Ectodermal cell (in vitro differentiated cells): ENCODE measurements at regions not wholly inside any gene's neighbourhood (a gene's known extent, or its start where the extent isn't known, plus 50 kb on each side); places are given as distances from the start of the nearest gene placed in this dataset.

Source experiments
- H3K27ac ChIP-seq: 2 replicates; pipeline ENCODE4 v1.7.0; 2013; ENCODE audit warnings: mild to moderate bottlenecking, low read depth, low read length; ENCODE audit not compliant: insufficient read depth, poor library complexity, severe bottlenecking
- H3K27me3 ChIP-seq: 2 replicates; pipeline ENCODE4 v1.7.0; 2013; ENCODE audit warnings: mild to moderate bottlenecking, low read length; ENCODE audit not compliant: insufficient read depth, control insufficient read depth, poor library complexity, severe bottlenecking
- H3K36me3 ChIP-seq: one replicate; pipeline ENCODE4 v1.7.0; 2013; ENCODE audit warnings: low read length; ENCODE audit not compliant: control insufficient read depth, insufficient read depth
- H3K4me1 ChIP-seq: one replicate; pipeline ENCODE4 v1.7.0; 2013; ENCODE audit warnings: low read length; ENCODE audit not compliant: control insufficient read depth, insufficient read depth
- H3K4me3 ChIP-seq: 2 replicates; pipeline ENCODE4 v1.7.0; 2013; ENCODE audit warnings: low read depth, low read length, control low read depth; ENCODE audit not compliant: insufficient read depth
- H3K9me3 ChIP-seq: 2 replicates; pipeline ENCODE4 v1.7.0; 2013; ENCODE audit warnings: mild to moderate bottlenecking, low read length, moderate library complexity; ENCODE audit not compliant: control insufficient read depth
- WGBS, 2 experiments: methylation state at CpG; one replicate each; pipeline ENCODE4 v1.1.7; 2013; ENCODE audit warnings: missing lambda C conversion rate in 2 of 2; 5-methylcytosine and 5-hydroxymethylcytosine counted together

DNA sequence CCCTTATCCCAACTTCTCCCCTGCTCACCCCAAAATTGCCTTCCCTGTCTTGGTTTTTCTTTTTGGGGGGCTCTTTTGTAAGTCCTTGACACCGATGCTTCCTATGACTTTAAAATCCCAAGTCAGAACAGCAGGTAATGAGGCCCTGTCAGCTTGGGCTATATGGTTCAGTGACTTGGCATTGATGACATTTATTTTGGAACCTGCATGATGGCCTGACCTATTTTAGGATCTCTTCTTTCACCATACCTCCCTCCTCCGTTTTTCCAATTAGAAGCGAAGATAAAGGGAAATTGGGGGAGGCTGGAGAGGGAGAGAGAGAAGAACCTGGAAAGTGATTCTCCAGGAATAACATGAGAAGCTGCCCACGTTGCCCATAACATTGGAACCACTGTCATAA is 424.9 kb upstream of the AUTS2 start:
- H3K9me3 ChIP-seq = no peaks in the 10 kb centered on the region
- no peaks in the 10 kb centered on the region for H3K4me1 ChIP-seq
- H3K27me3 ChIP-seq = no peaks in the 10 kb centered on the region
- no peak overlapping the region for H3K4me3 ChIP-seq
- 82 to 94% methylated on average over 2 to 4 of the region's 4 CpGs for WGBS, 2 experiments
- no peak overlapping the region for H3K27ac ChIP-seq
- no peaks in the 10 kb centered on the region for H3K36me3 ChIP-seq

DNA sequence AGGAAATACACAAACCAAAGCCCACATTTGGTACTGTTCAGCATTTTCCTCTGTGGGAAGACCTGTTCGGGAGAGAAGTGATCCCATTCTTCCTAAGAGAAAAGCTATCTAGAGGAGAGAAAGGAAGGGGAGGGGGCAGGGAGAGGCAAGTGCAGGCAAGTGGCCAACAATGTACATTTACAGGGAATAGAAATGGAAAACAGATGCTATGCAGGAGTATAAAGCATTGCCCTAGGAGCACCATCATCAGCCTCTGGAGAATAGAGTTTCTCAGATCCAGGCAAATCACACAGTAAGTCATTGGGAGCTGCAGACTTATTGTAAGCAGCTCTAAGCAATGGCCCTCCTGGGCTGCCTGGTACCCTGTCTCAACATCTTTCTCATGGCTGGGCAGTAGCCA is 424.4 kb upstream of the AUTS2 start:
- Histone ChIP-seq H3K27ac (no peak overlapping the region), H3K27me3 (no peaks in the 10 kb centered on the region), H3K36me3 (no peaks in the 10 kb centered on the region), H3K4me1 (no peaks in the 10 kb centered on the region), H3K4me3 (no peak overlapping the region), H3K9me3 (no peaks in the 10 kb centered on the region)
- 64 to 75% methylated on average over 1 of the region's 1 CpG for WGBS, 2 experiments

DNA sequence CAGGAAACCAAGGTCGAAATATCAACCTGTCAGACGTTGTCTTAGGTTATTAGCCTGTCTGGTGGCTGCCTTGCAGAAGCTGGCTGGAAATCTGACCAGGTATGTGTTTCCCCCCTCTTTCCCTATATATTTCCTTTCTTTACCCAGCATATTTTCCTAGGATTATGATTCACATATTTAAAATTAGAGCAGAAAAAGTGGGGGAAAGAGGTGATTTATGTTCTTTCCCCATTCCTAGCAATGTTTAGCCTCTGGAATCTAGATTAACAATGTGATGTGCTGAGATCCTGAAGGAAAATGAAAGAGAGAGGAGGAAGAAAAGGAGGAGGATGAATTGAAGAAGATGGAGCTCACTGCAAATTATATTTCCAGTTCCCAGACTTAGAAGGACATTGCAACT is 421.4 kb upstream of the AUTS2 start:
- no peaks in the 10 kb centered on the region for H3K4me1 ChIP-seq
- no peak overlapping the region for H3K27ac ChIP-seq
- WGBS, 2 experiments = 87 to 88% methylated on average over 2 of the region's 2 CpGs
- no peak overlapping the region for H3K4me3 ChIP-seq
- no peaks in the 10 kb centered on the region for H3K27me3 ChIP-seq
- no peaks in the 10 kb centered on the region for H3K9me3 ChIP-seq
- no peaks in the 10 kb centered on the region for H3K36me3 ChIP-seq

DNA sequence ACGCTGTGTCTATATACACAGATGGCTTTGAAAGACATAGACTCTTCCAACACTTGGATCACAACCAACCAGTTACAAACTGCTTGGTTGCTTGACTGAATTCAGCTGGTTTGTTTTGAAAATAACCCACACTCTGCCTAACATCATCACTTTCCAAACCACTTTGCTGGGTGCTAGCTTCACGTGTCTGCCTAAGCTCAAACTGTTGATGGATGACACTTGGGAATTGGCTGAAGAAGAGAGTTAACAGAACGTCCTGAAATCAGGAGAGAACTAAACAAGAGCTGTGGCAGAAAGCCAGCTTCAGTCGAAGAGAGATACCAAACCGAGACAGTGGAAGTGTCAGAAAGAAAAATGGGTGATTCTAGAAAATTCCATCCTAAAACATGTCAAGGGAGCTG is 420.8 kb upstream of the AUTS2 start:
- WGBS, 2 experiments = 91% methylated on average over 5 of the region's 5 CpGs
- Histone ChIP-seq H3K4me1 (no peaks in the 10 kb centered on the region), H3K9me3 (no peaks in the 10 kb centered on the region), H3K27ac (no peak overlapping the region), H3K4me3 (no peak overlapping the region), H3K36me3 (no peaks in the 10 kb centered on the region), H3K27me3 (no peaks in the 10 kb centered on the region)

DNA sequence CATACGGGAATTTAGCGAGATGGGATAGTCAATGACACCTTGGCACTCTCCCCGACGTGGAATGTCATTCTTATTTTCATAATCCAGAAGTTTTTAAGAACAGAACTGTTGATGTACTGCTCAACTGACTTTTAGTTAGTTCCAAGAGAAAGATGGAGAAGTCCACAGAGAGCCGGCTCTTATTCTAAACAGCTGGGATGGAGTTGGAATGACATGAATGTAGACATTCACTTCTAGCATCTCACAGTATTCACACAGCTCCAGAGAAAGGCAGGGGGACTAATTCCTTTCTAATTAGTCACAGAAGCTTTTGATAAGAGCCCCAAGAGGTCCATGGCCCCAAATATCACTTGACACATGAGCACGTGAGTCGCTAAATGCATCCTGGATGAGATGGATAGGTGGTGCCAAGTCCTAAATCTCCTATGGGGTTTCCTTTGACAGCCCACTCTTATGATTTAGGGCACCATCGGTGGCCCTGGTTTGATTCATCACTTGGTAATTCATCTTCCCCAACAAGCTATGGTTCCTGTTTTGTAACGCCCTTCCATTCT is 420.3 kb upstream of the AUTS2 start:
- Histone ChIP-seq H3K27me3 (no peaks in the 10 kb centered on the region), H3K4me1 (no peaks in the 10 kb centered on the region), H3K4me3 (no peak overlapping the region), H3K27ac (no peak overlapping the region), H3K9me3 (no peaks in the 10 kb centered on the region), H3K36me3 (no peaks in the 10 kb centered on the region)
- 88 to 92% methylated on average over 9 of the region's 9 CpGs for WGBS, 2 experiments

DNA sequence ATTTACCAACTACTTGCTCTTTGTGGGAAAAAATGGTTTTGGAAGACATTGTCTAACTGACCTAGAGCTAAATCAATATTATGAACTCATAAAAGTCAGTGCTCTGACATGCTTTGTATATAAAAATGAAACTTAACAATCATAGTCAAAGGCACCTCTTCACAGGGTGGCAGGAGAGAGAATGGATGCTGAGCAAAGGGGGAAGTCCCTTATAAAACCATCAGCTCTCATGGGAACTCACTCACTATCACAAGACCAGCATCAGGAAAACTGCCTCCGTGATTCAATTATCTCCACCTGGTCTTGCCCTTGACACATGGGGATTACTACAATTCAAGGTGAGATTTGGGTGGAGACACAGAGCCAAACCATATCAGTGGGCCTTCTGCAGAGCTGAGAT is 417.6 kb upstream of the AUTS2 start:
- Histone ChIP-seq H3K36me3 (no peaks in the 10 kb centered on the region), H3K27me3 (no peaks in the 10 kb centered on the region), H3K4me1 (no peaks in the 10 kb centered on the region), H3K27ac (no peak overlapping the region), H3K4me3 (no peak overlapping the region), H3K9me3 (no peaks in the 10 kb centered on the region)
- 90 to 95% methylated on average over 1 of the region's 1 CpG for WGBS, 2 experiments

DNA sequence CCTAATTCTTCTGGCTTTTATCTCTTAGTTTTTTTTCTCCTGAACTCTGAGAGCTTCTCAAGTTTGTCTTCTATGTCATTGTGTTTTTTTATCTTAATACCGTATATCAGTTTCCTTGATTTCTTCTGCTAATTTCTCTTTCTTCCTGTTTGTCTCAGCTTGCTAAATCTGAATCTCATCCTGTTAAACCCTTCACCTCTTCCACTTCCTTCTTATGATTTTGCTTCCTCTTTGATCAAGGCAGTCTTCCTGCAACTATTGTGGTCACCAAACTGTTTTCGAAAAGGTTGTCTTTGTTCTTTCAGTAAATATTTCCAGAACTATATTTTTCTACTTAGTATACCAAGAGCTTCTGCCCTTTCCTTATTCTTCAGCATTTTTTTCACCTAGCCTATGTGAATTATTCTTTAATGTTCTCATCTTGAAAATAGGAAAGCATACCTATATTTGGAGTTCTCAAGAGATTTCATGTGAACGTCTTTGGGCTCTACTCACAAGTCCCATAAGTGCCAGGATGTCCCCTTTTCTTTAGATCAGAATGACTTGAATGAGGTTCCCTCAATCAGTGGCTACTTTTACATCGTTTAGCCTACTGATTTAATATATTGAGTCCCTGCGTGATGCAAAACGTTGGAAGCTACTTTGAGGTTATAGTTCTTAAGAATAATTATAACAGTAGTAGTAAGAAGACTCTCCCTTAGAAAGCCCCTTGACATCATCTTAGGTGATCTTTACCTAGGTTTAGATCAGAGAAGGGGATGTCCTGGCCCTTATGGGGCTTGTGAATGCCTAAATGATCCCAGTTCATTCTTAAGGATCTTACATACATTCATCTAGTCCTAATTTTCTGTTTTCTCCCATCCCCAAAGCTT is 415.4 kb upstream of the AUTS2 start:
- no peaks in the 10 kb centered on the region for H3K4me1 ChIP-seq
- H3K9me3 ChIP-seq = no peaks in the 10 kb centered on the region
- no peaks in the 10 kb centered on the region for H3K36me3 ChIP-seq
- H3K27me3 ChIP-seq = no peaks in the 10 kb centered on the region
- no peak overlapping the region for H3K27ac ChIP-seq
- no peak overlapping the region for H3K4me3 ChIP-seq
- 93 to 96% methylated on average over 4 to 6 of the region's 6 CpGs for WGBS, 2 experiments

DNA sequence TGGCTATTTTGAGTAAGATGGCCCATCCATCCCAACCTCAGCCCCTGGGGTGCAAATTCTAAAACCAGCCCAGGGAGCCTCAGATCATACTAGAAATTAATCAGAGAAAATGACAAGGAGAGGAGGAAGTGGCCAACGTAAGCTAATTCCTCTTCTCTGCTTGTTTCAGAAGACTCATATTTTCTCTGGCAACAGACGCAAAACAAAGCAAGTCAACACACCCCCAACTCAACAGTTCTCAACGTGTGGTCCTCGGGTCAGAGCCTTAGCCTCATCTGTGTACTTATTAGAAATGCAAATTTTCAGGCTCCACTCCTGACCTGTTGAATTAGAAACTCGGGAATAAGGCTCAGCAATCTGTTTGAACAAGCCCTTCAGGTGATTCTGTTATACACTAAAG is 413.9 kb upstream of the AUTS2 start:
- H3K9me3 ChIP-seq = no peaks in the 10 kb centered on the region
- WGBS, 2 experiments = 85 to 89% methylated on average over 5 of the region's 5 CpGs
- no peak overlapping the region for H3K27ac ChIP-seq
- no peaks in the 10 kb centered on the region for H3K4me1 ChIP-seq
- no peak overlapping the region for H3K4me3 ChIP-seq
- no peaks in the 10 kb centered on the region for H3K27me3 ChIP-seq
- H3K36me3 ChIP-seq = no peaks in the 10 kb centered on the region

DNA sequence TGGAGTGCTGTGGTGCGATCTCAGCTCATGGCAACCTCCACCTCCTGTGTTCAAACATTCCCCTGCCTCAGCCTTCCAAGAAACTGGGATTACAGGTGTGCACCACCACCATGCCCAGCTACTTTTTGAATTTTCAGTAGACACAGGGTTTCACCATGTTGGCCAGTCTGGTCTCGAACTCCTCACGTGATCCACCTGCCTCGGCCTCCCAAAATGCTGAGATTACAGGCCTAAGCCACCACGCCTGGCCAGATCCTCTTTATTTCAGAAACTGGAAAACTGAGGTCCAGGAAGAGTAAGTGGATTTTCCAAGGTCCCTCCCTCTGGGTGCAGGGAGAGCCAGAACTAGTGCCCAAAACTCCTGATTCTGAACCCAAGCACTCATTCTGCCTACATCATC is 413.1 kb upstream of the AUTS2 start:
- no peaks in the 10 kb centered on the region for H3K36me3 ChIP-seq
- H3K4me3 ChIP-seq = no peak overlapping the region
- no peak overlapping the region for H3K27ac ChIP-seq
- H3K27me3 ChIP-seq = no peaks in the 10 kb centered on the region
- no peaks in the 10 kb centered on the region for H3K4me1 ChIP-seq
- 93% methylated on average over 5 of the region's 5 CpGs for WGBS, 2 experiments
- H3K9me3 ChIP-seq = no peaks in the 10 kb centered on the region

DNA sequence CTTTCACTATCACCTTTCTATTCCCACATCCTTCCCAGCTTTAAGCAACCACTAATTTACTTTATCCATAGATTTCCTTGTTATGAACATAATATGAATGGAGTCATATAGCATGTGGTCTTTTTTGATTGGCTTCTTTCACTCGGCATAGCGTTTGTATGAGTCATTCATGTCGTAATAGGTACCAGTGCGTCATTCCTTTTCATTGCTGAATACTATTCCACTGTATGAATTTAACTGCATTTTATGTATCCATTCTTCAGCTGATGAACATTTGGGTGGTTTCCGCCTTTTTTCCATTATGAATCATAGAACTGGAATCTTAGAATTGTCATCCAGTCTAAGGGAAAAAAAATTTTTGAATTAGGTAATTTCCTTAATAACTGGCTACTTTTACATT is 411.3 kb upstream of the AUTS2 start:
- no peaks in the 10 kb centered on the region for H3K36me3 ChIP-seq
- no peak overlapping the region for H3K27ac ChIP-seq
- H3K4me1 ChIP-seq = no peaks in the 10 kb centered on the region
- H3K4me3 ChIP-seq = no peak overlapping the region
- H3K9me3 ChIP-seq = no peaks in the 10 kb centered on the region
- 87 to 96% methylated on average over 4 to 5 of the region's 5 CpGs for WGBS, 2 experiments
- no peaks in the 10 kb centered on the region for H3K27me3 ChIP-seq
